ENCODE measurements at regions not wholly inside any gene's neighbourhood (a gene's known extent, or its start where the extent isn't known, plus 50 kb on each side); places are given as distances from the start of the nearest gene placed in this dataset.

GRCh38 chr14:87060405-87060804 lies 932.6 kb downstream of the GALC start:
- CTCF ChIA-PET, result no interaction called here
- dilution Hi-C loops (cut with HindIII; ENCODE audit: low sequenced_read_pairs, unreplicated experiment), result no loop called here

More at GRCh38 chr14:87060405-87060804, 932.6 kb downstream of the GALC start:
- Histone ChIP-seq H4K8ac (ENCODE audit: low read depth in 2 of 2, low read length in 2 of 2) (no peak overlapping the region), H3K4me2 (ENCODE audit: low read depth, low read length) (no peak overlapping the region), H3K18ac (ENCODE audit: low read depth, low read length) (no peak overlapping the region), H4K91ac (ENCODE audit: insufficient read depth, low read depth, low read length) (no peak overlapping the region), H3K36me3 (ENCODE audit: control insufficient read depth, insufficient read depth, low read length) (no peaks in the 10 kb centered on the region), H3K27me3 (ENCODE audit: control insufficient read depth, insufficient read depth, low read length) (no peaks in the 10 kb centered on the region), H4K5ac (ENCODE audit: low read depth, low read length) (no peak overlapping the region), H2AK5ac (ENCODE audit: low read depth, low read length) (no peak overlapping the region), H3K9me3 (ENCODE audit: control insufficient read depth, insufficient read depth, low read length) (no peaks in the 10 kb centered on the region), H2BK5ac (ENCODE audit: low read depth, low read length, poor library complexity, severe bottlenecking) (no peak overlapping the region), H3K14ac (replicated peaks; ENCODE audit: low read depth, low read length) (no peak overlapping the region), H3K4ac (ENCODE audit: low read depth, low read length) (no peak overlapping the region), H3K27ac (ENCODE audit: insufficient read depth, low read length) (no peak overlapping the region), H2BK120ac (ENCODE audit: low read depth, low read length) (no peak overlapping the region), H2BK20ac (ENCODE audit: low read depth, low read length) (no peak overlapping the region), H3K56ac (ENCODE audit: extremely low read depth, insufficient read depth, low read length) (no peak overlapping the region), H3K4me3 (ENCODE audit: insufficient read depth, low read depth, low read length) (no peak overlapping the region), H3K9me1 (ENCODE audit: insufficient read depth, low read length) (no peaks in the 10 kb centered on the region), H2BK15ac (ENCODE audit: low read depth, low read length) (no peak overlapping the region), H4K20me1 (ENCODE audit: insufficient read depth, low read length) (no peaks in the 10 kb centered on the region), H2AK9ac (replicated peaks; ENCODE audit: low read depth, low read length, poor library complexity) (no peak overlapping the region), H3K9ac (ENCODE audit: low read depth, low read length) (no peak overlapping the region), H3K79me1 (ENCODE audit: low read depth in 1 of 2, low read length in 2 of 2) (no peaks in the 10 kb centered on the region), H3K4me1 (ENCODE audit: control insufficient read depth, insufficient read depth, low read length) (no peaks in the 10 kb centered on the region), H3K23ac (ENCODE audit: low read depth, low read length) (no peak overlapping the region), H2AFZ (replicated peaks; ENCODE audit: low read length, poor library complexity) (no peak overlapping the region)
- intact Hi-C loops (cut with micrococcal nuclease) (no loop called here), in situ Hi-C loops (cut with MboI; ENCODE audit: low sequenced_read_pairs) (no loop called here)
- POLR2A ChIA-PET (ENCODE audit: unreplicated experiment), result no interaction called here
- ATAC-seq (ENCODE audit: low read depth), result no peak
- no peak for DNase-seq
- WGBS, 2 experiments (ENCODE audit: extremely low coverage in 2 of 2, insufficient read length in 1 of 2), result no CpG with 5 or more reads among the region's 6 CpGs
- BruUV-seq (replicated peaks), result no TSS peak
- no peak for TF ChIP-seq BHLHE40 (IDR thresholded peaks at IDR 0.05; ENCODE audit: low read depth, low read length)

All from IMR-90 (cell line).